Brain microvascular endothelial cell (primary cell): ENCODE measurements at regions not wholly inside any gene's neighbourhood (a gene's known extent, or its start where the extent isn't known, plus 50 kb on each side); places are given as distances from the start of the nearest gene placed in this dataset.

Experiments used
- DNase-seq: peaks from one replicate; pipeline ENCODE4 v3.0.0-alpha.2; 2020
- H3K27ac ChIP-seq: fragments of 250-450 bp; sonication (Bioruptor Pico); 2 replicates; pipeline ENCODE4 v1.5.1; 2020; ENCODE audit warnings: mild to moderate bottlenecking, moderate library complexity
- H3K27me3 ChIP-seq: fragments of 250-450 bp; sonication (Bioruptor Pico); replicated peaks from 2 replicates; pipeline ENCODE4 v1.5.1; 2020; ENCODE audit warnings: mild to moderate bottlenecking
- H3K36me3 ChIP-seq: fragments of 250-450 bp; sonication (Bioruptor Pico); replicated peaks from 2 replicates; pipeline ENCODE4 v1.5.1; 2020; ENCODE audit warnings: mild to moderate bottlenecking
- H3K4me3 ChIP-seq: 2 replicates; pipeline ENCODE4 v1.5.1; 2011; ENCODE audit warnings: low read depth, mild to moderate bottlenecking, control low read depth, low read length, moderate library complexity
- CTCF ChIP-seq: IDR thresholded peaks from 2 replicates; pipeline ENCODE4 v1.5.1; 2011; ENCODE audit warnings: low read depth, mild to moderate bottlenecking, moderate library complexity, low read length, control low read depth, inconsistent platforms; ENCODE audit errors: missing control alignments
- in situ Hi-C: cut with HindIII; loops from 2 replicates; pipeline ENCODE4 v1.10.0; 2017; ENCODE audit warnings: low sequenced_read_pairs, low pct_ligation_motif_present

DNA sequence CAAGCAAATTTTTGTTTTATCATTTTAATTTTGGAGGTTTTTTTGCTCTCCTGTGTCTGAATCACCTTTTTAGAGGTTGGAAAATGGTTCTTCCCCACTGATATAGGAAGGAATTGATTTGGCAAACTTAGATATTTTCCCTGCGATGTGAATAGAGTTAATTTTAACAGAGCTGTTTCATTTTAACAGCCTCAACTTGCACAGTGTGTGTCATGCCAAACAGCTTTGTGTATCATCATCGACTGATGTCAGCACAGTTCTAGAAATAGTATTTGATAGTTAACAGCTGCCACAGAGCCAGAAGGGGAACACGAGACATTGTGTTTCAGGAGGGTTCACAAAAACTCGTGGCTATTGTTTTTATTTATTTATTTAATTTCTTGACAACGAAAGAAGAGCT, 243.1 kb upstream of the FOXN3 start:
- Histone ChIP-seq H3K27me3 (no peaks in the 10 kb centered on the region), H3K36me3 (no peaks in the 10 kb centered on the region), H3K27ac (no peak overlapping the region), H3K4me3 (no peak overlapping the region)
- no peak for TF ChIP-seq CTCF
- in situ Hi-C loops, result no loop called here
- DNase-seq, result no peak

- Histone ChIP-seq H3K27ac (no peak overlapping the region), H3K27me3 (no peaks in the 10 kb centered on the region), H3K36me3 (no peaks in the 10 kb centered on the region), H3K4me3 (no peak overlapping the region)
- in situ Hi-C loops, result no loop called here
- TF ChIP-seq CTCF, result no peak
- DNase-seq, result no peak
Measured at GRCh38 chr14:89658977-89659670, 242.1 kb upstream of the FOXN3 start.

GRCh38 chr14:89657014-89657413, 240.0 kb upstream of the FOXN3 start:
- in situ Hi-C loops, result no loop called here
- H3K27me3 ChIP-seq, result no peaks in the 10 kb centered on the region
- no peak overlapping the region for H3K27ac ChIP-seq
- H3K36me3 ChIP-seq, result no peaks in the 10 kb centered on the region
- H3K4me3 ChIP-seq, result no peak overlapping the region
- no peak for TF ChIP-seq CTCF
- no peak for DNase-seq

GRCh38 chr14:89654998-89655397, 238.0 kb upstream of the FOXN3 start:
- H3K27me3 ChIP-seq, result no peaks in the 10 kb centered on the region
- no peak for TF ChIP-seq CTCF
- no peaks in the 10 kb centered on the region for H3K36me3 ChIP-seq
- in situ Hi-C loops, result no loop called here
- H3K4me3 ChIP-seq, result no peak overlapping the region
- no peak overlapping the region for H3K27ac ChIP-seq
- DNase-seq, result no peak

GRCh38 chr14:89652352-89652751, 235.3 kb upstream of the FOXN3 start:
- no peak for TF ChIP-seq CTCF
- Histone ChIP-seq H3K27me3 (no peaks in the 10 kb centered on the region), H3K27ac (no peak overlapping the region), H3K4me3 (no peak overlapping the region), H3K36me3 (no peaks in the 10 kb centered on the region)
- DNase-seq, result no peak
- in situ Hi-C loops, result no loop called here

DNA sequence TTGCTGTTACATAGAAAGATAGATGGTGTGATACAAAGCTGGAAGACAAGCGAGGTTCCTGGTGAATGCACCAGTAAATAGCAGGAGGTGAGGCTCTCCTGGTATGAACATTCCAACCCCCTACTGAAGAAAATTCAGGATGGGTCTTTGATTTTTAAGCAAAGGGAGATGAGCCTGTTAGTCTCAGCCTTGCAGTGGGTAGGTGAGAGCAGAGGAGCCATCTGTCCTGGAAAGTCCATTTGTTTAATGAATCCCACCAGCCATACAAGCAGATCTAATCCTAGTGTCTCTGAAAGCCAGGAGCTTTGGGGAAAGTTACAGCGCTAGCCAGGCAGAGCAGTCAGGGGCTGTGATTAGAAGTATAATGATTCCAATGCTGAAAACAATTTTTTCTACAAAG, 234.8 kb upstream of the FOXN3 start:
- H3K36me3 ChIP-seq, result no peaks in the 10 kb centered on the region
- no peak for DNase-seq
- H3K4me3 ChIP-seq, result no peak overlapping the region
- no peaks in the 10 kb centered on the region for H3K27me3 ChIP-seq
- H3K27ac ChIP-seq, result no peak overlapping the region
- no peak for TF ChIP-seq CTCF
- in situ Hi-C loops, result no loop called here
